ENCODE measurements at regions not wholly inside any gene's neighbourhood (a gene's known extent, or its start where the extent isn't known, plus 50 kb on each side); places are given as distances from the start of the nearest gene placed in this dataset.

DNA sequence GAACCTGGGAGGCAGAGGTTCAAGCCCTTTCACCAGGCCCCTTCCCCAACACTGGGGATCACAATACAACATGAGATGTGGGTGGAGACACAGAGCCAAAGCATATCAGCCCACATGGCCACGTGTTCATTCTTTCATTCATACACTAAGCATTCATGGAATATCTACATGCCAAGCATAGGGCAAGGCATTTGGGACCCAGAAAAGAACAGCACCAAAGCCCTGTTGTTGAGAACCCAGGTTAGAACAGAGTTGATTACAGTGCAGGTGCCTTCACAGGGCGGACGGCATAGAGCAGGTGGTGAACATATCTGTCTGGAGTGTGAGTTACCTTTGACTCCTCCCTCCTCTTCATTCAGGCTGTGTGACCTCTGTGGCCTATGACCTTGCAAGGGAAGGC lies 159.4 kb upstream of the GSC start:
- TF ChIP-seq, protein P1, sequence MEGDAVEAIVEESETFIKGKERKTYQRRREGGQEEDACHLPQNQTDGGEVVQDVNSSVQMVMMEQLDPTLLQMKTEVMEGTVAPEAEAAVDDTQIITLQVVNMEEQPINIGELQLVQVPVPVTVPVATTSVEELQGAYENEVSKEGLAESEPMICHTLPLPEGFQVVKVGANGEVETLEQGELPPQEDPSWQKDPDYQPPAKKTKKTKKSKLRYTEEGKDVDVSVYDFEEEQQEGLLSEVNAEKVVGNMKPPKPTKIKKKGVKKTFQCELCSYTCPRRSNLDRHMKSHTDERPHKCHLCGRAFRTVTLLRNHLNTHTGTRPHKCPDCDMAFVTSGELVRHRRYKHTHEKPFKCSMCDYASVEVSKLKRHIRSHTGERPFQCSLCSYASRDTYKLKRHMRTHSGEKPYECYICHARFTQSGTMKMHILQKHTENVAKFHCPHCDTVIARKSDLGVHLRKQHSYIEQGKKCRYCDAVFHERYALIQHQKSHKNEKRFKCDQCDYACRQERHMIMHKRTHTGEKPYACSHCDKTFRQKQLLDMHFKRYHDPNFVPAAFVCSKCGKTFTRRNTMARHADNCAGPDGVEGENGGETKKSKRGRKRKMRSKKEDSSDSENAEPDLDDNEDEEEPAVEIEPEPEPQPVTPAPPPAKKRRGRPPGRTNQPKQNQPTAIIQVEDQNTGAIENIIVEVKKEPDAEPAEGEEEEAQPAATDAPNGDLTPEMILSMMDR (IDR thresholded peaks at IDR 0.05; ENCODE audit: unreplicated experiment) = no peak
- no peak overlapping the region for H3K27ac Mint-ChIP-seq (ENCODE audit: low read depth, unreplicated experiment)
- no peaks in the 10 kb centered on the region for H3K4me1 Mint-ChIP-seq (ENCODE audit: insufficient read depth, unreplicated experiment)
- no peaks in the 10 kb centered on the region for H3K9me3 Mint-ChIP-seq (ENCODE audit: unreplicated experiment)
- peaks cover 17% of the 10 kb centered on the region for H3K27me3 Mint-ChIP-seq (ENCODE audit: insufficient read depth, unreplicated experiment)
- no peak for DNase-seq (ENCODE audit: unreplicated experiment)
- no peaks in the 10 kb centered on the region for H3K36me3 Mint-ChIP-seq (ENCODE audit: insufficient read depth, unreplicated experiment)
- ChIA-PET POLR2A (interaction anchor here (1.1 kb wide), 1 partner anchor 12 kb away, joined by 3 read pairs; no protein-coding TSS in a partner anchor), CTCF (no interaction called here)
- no TSS peak for BruUV-seq (replicated peaks)
- H3K4me3 Mint-ChIP-seq (ENCODE audit: unreplicated experiment) = no peak overlapping the region
- intact Hi-C loops (cut with micrococcal nuclease) = no loop called here

- no peaks in the 10 kb centered on the region for H3K27me3 Mint-ChIP-seq (ENCODE audit: insufficient read depth, unreplicated experiment)
- intact Hi-C loops (cut with micrococcal nuclease) = no loop called here
- H3K36me3 Mint-ChIP-seq (ENCODE audit: insufficient read depth, unreplicated experiment) = no peaks in the 10 kb centered on the region
- H3K27ac Mint-ChIP-seq (ENCODE audit: low read depth, unreplicated experiment) = no peak overlapping the region
- ChIA-PET CTCF (interaction anchor here (1.4 kb wide), 1 partner anchor 9 kb away, joined by 3 read pairs; no protein-coding TSS in a partner anchor), POLR2A (interaction anchor here (1.2 kb wide), 1 partner anchor 9 kb away, joined by 3 read pairs; no protein-coding TSS in a partner anchor)
- H3K4me3 Mint-ChIP-seq (ENCODE audit: unreplicated experiment) = no peak overlapping the region
- H3K9me3 Mint-ChIP-seq (ENCODE audit: unreplicated experiment) = peaks cover 7% of the 10 kb centered on the region
- no TSS peak for BruUV-seq (replicated peaks)
- DNase-seq (ENCODE audit: unreplicated experiment) = no peak
- TF ChIP-seq, protein P1 (IDR thresholded peaks at IDR 0.05; ENCODE audit: unreplicated experiment) = no peak
- no peaks in the 10 kb centered on the region for H3K4me1 Mint-ChIP-seq (ENCODE audit: insufficient read depth, unreplicated experiment)
Measured at GRCh38 chr14:94926176-94926575, 156.3 kb upstream of the GSC start.

DNA sequence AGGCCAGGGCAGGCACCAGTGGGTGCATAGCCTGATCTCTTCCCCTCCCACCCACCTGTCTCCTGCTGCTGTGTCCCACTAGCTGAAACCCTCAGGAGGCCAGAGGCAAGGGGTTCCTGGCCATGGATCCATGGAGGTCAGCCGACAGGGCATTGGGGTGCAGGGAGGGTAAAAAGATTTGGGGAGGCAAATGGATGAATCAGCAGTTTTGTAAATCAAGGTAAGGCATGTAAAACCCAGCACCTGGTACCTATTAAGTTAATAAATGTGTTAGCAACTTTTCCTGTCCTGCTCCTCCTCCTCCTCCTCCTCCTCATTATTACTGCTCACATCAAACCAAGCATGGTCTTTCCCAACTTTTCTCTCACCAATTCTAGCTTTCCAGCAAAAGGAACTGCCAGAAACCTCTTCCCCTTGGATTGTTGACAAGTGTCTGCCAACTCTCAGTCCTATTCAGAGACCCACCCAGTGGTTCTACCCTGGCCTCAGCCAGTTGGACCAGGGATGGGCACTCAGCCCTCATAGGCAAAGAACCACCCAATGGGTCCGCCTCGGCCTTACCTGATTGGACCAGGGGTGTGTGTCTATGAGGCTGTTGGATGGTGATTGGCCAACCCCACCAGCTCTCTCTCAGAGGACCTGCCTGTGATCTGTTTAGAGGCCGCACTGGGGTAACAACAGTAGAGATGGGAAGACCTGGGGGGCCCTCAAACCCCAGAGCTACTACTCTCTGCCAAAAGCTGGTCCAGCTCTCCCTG lies 155.7 kb upstream of the GSC start:
- no peaks in the 10 kb centered on the region for H3K27me3 Mint-ChIP-seq (ENCODE audit: insufficient read depth, unreplicated experiment)
- POLR2A ChIA-PET = interaction anchor here (1.2 kb wide), 1 partner anchor 9 kb away, joined by 3 read pairs; no protein-coding TSS in a partner anchor
- no peaks in the 10 kb centered on the region for H3K4me1 Mint-ChIP-seq (ENCODE audit: insufficient read depth, unreplicated experiment)
- CTCF ChIA-PET = interaction anchor here (1.4 kb wide), 1 partner anchor 10 kb away, joined by 3 read pairs; no protein-coding TSS in a partner anchor
- no peak overlapping the region for H3K4me3 Mint-ChIP-seq (ENCODE audit: unreplicated experiment)
- H3K27ac Mint-ChIP-seq (ENCODE audit: low read depth, unreplicated experiment) = no peak overlapping the region
- no peaks in the 10 kb centered on the region for H3K36me3 Mint-ChIP-seq (ENCODE audit: insufficient read depth, unreplicated experiment)
- peaks cover 9% of the 10 kb centered on the region for H3K9me3 Mint-ChIP-seq (ENCODE audit: unreplicated experiment)
- TF ChIP-seq, protein P1 (IDR thresholded peaks at IDR 0.05; ENCODE audit: unreplicated experiment) = no peak
- no TSS peak for BruUV-seq (replicated peaks)
- intact Hi-C loops (cut with micrococcal nuclease) = no loop called here
- DNase-seq (ENCODE audit: unreplicated experiment) = no peak

- CTCF ChIA-PET = no interaction called here
- H3K4me1 Mint-ChIP-seq (ENCODE audit: insufficient read depth, unreplicated experiment) = no peaks in the 10 kb centered on the region
- POLR2A ChIA-PET = no interaction called here
- no peaks in the 10 kb centered on the region for H3K36me3 Mint-ChIP-seq (ENCODE audit: insufficient read depth, unreplicated experiment)
- H3K4me3 Mint-ChIP-seq (ENCODE audit: unreplicated experiment) = no peak overlapping the region
- no peak for DNase-seq (ENCODE audit: unreplicated experiment)
- H3K9me3 Mint-ChIP-seq (ENCODE audit: unreplicated experiment) = peaks cover 14% of the 10 kb centered on the region
- no TSS peak for BruUV-seq (replicated peaks)
- intact Hi-C loops (cut with micrococcal nuclease) = no loop called here
- no peak overlapping the region for H3K27ac Mint-ChIP-seq (ENCODE audit: low read depth, unreplicated experiment)
- TF ChIP-seq, protein P1 (IDR thresholded peaks at IDR 0.05; ENCODE audit: unreplicated experiment) = no peak
- no peaks in the 10 kb centered on the region for H3K27me3 Mint-ChIP-seq (ENCODE audit: insufficient read depth, unreplicated experiment)
Measured at GRCh38 chr14:94924189-94924588, 154.3 kb upstream of the GSC start.
